ENCODE measurements at regions not wholly inside any gene's neighbourhood (a gene's known extent, or its start where the extent isn't known, plus 50 kb on each side); places are given as distances from the start of the nearest gene placed in this dataset.

GRCh38 chr7:49158321-49158720, 234.0 kb downstream of the CDC14C start:
- Mint-ChIP-seq H3K4me3 (no peak overlapping the region), H3K9me3 (peaks cover 0 to 6% (median 2%) of the 10 kb centered on the region in 7 donors), H3K36me3 (no peaks in the 10 kb centered on the region), H3K27ac (no peak overlapping the region), H3K27me3 (ENCODE audit: low read depth in 3 of 3) (peaks cover 0 to 1% (median 0%) of the 10 kb centered on the region in 3 donors), H3K4me1 (no peaks in the 10 kb centered on the region)
- Histone ChIP-seq H3K4me2 (replicated peaks; ENCODE audit: extremely low read depth, low read length, poor library complexity, severe bottlenecking) (no peak overlapping the region), H3K27me3 (ENCODE audit: control insufficient read depth in 2 of 2, insufficient read depth in 2 of 2, low read length in 2 of 2) (no peaks in the 10 kb centered on the region), H3K4me1 (ENCODE audit: control insufficient read depth in 1 of 2, insufficient read depth in 2 of 2, low read length in 2 of 2) (no peaks in the 10 kb centered on the region), H3K27ac (ENCODE audit: low read depth in 1 of 2, low read length in 2 of 2) (no peak overlapping the region), H3K36me3 (replicated peaks in 1 of 2; ENCODE audit: control insufficient read depth in 1 of 2, insufficient read depth in 2 of 2, low read length in 2 of 2) (no peaks in the 10 kb centered on the region), H4K20me1 (ENCODE audit: insufficient read depth, low read length) (no peaks in the 10 kb centered on the region), H3K9me3 (replicated peaks in 1 of 2; ENCODE audit: control insufficient read depth in 1 of 2, insufficient read depth in 1 of 2, low read length in 2 of 2) (peaks cover 0 to 5% of the 10 kb centered on the region in 2 donors), H2AFZ (ENCODE audit: insufficient read depth, low read depth, low read length, poor library complexity, severe bottlenecking) (no peak overlapping the region), H3K79me2 (ENCODE audit: insufficient read depth, low read length) (no peaks in the 10 kb centered on the region), H3K9ac (ENCODE audit: insufficient read depth, low read length, poor library complexity, severe bottlenecking) (no peak overlapping the region), H3K4me3 (replicated peaks in 1 of 3; ENCODE audit: low read depth in 2 of 3, low read length in 3 of 3) (no peak overlapping the region)
- intact Hi-C loops (cut with micrococcal nuclease) = no loop called here
- TF ChIP-seq, protein P1, sequence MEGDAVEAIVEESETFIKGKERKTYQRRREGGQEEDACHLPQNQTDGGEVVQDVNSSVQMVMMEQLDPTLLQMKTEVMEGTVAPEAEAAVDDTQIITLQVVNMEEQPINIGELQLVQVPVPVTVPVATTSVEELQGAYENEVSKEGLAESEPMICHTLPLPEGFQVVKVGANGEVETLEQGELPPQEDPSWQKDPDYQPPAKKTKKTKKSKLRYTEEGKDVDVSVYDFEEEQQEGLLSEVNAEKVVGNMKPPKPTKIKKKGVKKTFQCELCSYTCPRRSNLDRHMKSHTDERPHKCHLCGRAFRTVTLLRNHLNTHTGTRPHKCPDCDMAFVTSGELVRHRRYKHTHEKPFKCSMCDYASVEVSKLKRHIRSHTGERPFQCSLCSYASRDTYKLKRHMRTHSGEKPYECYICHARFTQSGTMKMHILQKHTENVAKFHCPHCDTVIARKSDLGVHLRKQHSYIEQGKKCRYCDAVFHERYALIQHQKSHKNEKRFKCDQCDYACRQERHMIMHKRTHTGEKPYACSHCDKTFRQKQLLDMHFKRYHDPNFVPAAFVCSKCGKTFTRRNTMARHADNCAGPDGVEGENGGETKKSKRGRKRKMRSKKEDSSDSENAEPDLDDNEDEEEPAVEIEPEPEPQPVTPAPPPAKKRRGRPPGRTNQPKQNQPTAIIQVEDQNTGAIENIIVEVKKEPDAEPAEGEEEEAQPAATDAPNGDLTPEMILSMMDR (IDR thresholded peaks at IDR 0.05) = no peak
- no peak for DNase-seq
- no CpG with 5 or more reads among the region's 2 CpGs for WGBS (ENCODE audit: insufficient coverage)

- no peak overlapping the region for H3K9ac ChIP-seq (ENCODE audit: insufficient read depth, low read length, poor library complexity, severe bottlenecking)
- no peak overlapping the region for H3K27ac ChIP-seq (ENCODE audit: low read depth in 1 of 2, low read length in 2 of 2)
- H3K4me1 ChIP-seq (ENCODE audit: control insufficient read depth in 1 of 2, insufficient read depth in 2 of 2, low read length in 2 of 2) = no peaks in the 10 kb centered on the region
- H3K36me3 ChIP-seq (replicated peaks in 1 of 2; ENCODE audit: control insufficient read depth in 1 of 2, insufficient read depth in 2 of 2, low read length in 2 of 2) = no peaks in the 10 kb centered on the region
- no peaks in the 10 kb centered on the region for H3K79me2 ChIP-seq (ENCODE audit: insufficient read depth, low read length)
- peaks cover 0 to 5% of the 10 kb centered on the region in 2 donors for H3K9me3 ChIP-seq (replicated peaks in 1 of 2; ENCODE audit: control insufficient read depth in 1 of 2, insufficient read depth in 1 of 2, low read length in 2 of 2)
- TF ChIP-seq, protein P1 (IDR thresholded peaks at IDR 0.05) = no peak
- H3K27ac Mint-ChIP-seq = no peak overlapping the region
- no peak overlapping the region for H3K4me3 Mint-ChIP-seq
- no peak overlapping the region for H2AFZ ChIP-seq (ENCODE audit: insufficient read depth, low read depth, low read length, poor library complexity, severe bottlenecking)
- 54% methylated on average over 2 of the region's 4 CpGs for WGBS (ENCODE audit: insufficient coverage)
- intact Hi-C loops (cut with micrococcal nuclease) = no loop called here
- H3K4me1 Mint-ChIP-seq = no peaks in the 10 kb centered on the region
- H3K4me2 ChIP-seq (replicated peaks; ENCODE audit: extremely low read depth, low read length, poor library complexity, severe bottlenecking) = no peak overlapping the region
- H3K27me3 Mint-ChIP-seq (ENCODE audit: low read depth in 3 of 3) = peaks cover 0 to 1% (median 0%) of the 10 kb centered on the region in 3 donors
- DNase-seq = no peak
- no peak overlapping the region for H3K4me3 ChIP-seq (replicated peaks in 1 of 3; ENCODE audit: low read depth in 2 of 3, low read length in 3 of 3)
- H3K9me3 Mint-ChIP-seq = peaks cover 0 to 6% (median 2%) of the 10 kb centered on the region in 7 donors
- H3K27me3 ChIP-seq (ENCODE audit: control insufficient read depth in 2 of 2, insufficient read depth in 2 of 2, low read length in 2 of 2) = no peaks in the 10 kb centered on the region
- no peaks in the 10 kb centered on the region for H3K36me3 Mint-ChIP-seq
- no peaks in the 10 kb centered on the region for H4K20me1 ChIP-seq (ENCODE audit: insufficient read depth, low read length)
Measured at GRCh38 chr7:49159536-49159935, 235.2 kb downstream of the CDC14C start.
